MM.1S (cell line): ENCODE measurements at regions not wholly inside any gene's neighbourhood (a gene's known extent, or its start where the extent isn't known, plus 50 kb on each side); places are given as distances from the start of the nearest gene placed in this dataset.

Experiments used
- DNase-seq: peaks from one replicate; pipeline ENCODE4 v3.0.0-alpha.2; 2015
- H2AFZ ChIP-seq: fragments of 300-600 bp; sonication (generic); 2 replicates; pipeline ENCODE4 v1.6.0; 2016; ENCODE audit warnings: antibody characterized with exemption, low read length
- H3F3A ChIP-seq: fragments of 300-600 bp; sonication (generic); 2 replicates; pipeline ENCODE4 v1.6.1; 2016; ENCODE audit warnings: mild to moderate bottlenecking, antibody characterized with exemption, low read length, moderate library complexity, mixed read lengths; ENCODE audit not compliant: insufficient read depth
- H3K27ac ChIP-seq: fragments of 300-600 bp; sonication (generic); 2 replicates; pipeline ENCODE4 v1.5.1; 2016; ENCODE audit warnings: mild to moderate bottlenecking, low read length
- H3K27me3 ChIP-seq: fragments of 300-600 bp; sonication (generic); replicated peaks from 2 replicates; pipeline ENCODE4 v1.6.0; 2016; ENCODE audit warnings: low read length; ENCODE audit not compliant: insufficient read depth
- H3K36me3 ChIP-seq: fragments of 300-600 bp; sonication (generic); replicated peaks from 2 replicates; pipeline ENCODE4 v1.6.1; 2016; ENCODE audit warnings: mild to moderate bottlenecking, low read length, mixed read lengths; ENCODE audit not compliant: insufficient read depth
- H3K4me1 ChIP-seq: fragments of 300-600 bp; sonication (generic); 2 replicates; pipeline ENCODE4 v1.6.1; 2016; ENCODE audit warnings: low read length, mixed read lengths
- H3K4me2 ChIP-seq: fragments of 300-600 bp; sonication (generic); 2 replicates; pipeline ENCODE4 v1.6.0; 2016; ENCODE audit warnings: low read depth, low read length
- H3K4me3 ChIP-seq: fragments of 300-600 bp; sonication (generic); 2 replicates; pipeline ENCODE4 v1.5.1; 2016; ENCODE audit warnings: low read length, mixed read lengths
- H3K79me2 ChIP-seq: fragments of 300-600 bp; sonication (generic); 2 replicates; pipeline ENCODE4 v1.6.1; 2016; ENCODE audit warnings: mixed run types, low read length, mixed read lengths
- H3K9ac ChIP-seq: fragments of 300-600 bp; sonication (generic); 2 replicates; pipeline ENCODE4 v1.6.1; 2016; ENCODE audit warnings: low read length, mixed read lengths
- H3K9me2 ChIP-seq: fragments of 300-600 bp; sonication (generic); replicated peaks from 2 replicates; pipeline ENCODE4 v1.6.1; 2016; ENCODE audit warnings: mild to moderate bottlenecking, low read length, mixed read lengths; ENCODE audit not compliant: insufficient read depth
- H3K9me3 ChIP-seq: fragments of 300-600 bp; sonication (generic); replicated peaks from 2 replicates; pipeline ENCODE4 v1.6.1; 2016; ENCODE audit warnings: mild to moderate bottlenecking, low read length, mixed read lengths; ENCODE audit not compliant: insufficient read depth
- H4K20me1 ChIP-seq: fragments of 300-600 bp; sonication (generic); 2 replicates; pipeline ENCODE4 v1.6.1; 2016; ENCODE audit warnings: mild to moderate bottlenecking, low read length, moderate library complexity, mixed read lengths; ENCODE audit not compliant: insufficient read depth
- EZH2 ChIP-seq: fragments of 300-600 bp; sonication (generic); optimal IDR thresholded peaks from 2 replicates; pipeline ENCODE3; 2017; ENCODE audit warnings: low read depth, mild to moderate bottlenecking, antibody characterized with exemption, low read length, mixed read lengths
- EZH2phosphoT487 ChIP-seq: fragments of 300-600 bp; sonication (generic); IDR thresholded peaks from 2 replicates; pipeline ENCODE4 v1.6.1; 2018; ENCODE audit warnings: antibody characterized with exemption, low read length
- TF ChIP-seq, protein P1 (sequence below): fragments of 300-600 bp; sonication (generic); IDR thresholded peaks from 2 replicates; pipeline ENCODE4 v1.5.1; 2016; ENCODE audit warnings: antibody characterized with exemption, low read length, mixed read lengths

- no peaks in the 10 kb centered on the region for H3K9me2 ChIP-seq
- no peaks in the 10 kb centered on the region for H3K36me3 ChIP-seq
- no peaks in the 10 kb centered on the region for H3K79me2 ChIP-seq
- no peaks in the 10 kb centered on the region for H3K4me1 ChIP-seq
- TF ChIP-seq EZH2phosphoT487 (no peak), EZH2 (no peak)
- TF ChIP-seq, protein P1, sequence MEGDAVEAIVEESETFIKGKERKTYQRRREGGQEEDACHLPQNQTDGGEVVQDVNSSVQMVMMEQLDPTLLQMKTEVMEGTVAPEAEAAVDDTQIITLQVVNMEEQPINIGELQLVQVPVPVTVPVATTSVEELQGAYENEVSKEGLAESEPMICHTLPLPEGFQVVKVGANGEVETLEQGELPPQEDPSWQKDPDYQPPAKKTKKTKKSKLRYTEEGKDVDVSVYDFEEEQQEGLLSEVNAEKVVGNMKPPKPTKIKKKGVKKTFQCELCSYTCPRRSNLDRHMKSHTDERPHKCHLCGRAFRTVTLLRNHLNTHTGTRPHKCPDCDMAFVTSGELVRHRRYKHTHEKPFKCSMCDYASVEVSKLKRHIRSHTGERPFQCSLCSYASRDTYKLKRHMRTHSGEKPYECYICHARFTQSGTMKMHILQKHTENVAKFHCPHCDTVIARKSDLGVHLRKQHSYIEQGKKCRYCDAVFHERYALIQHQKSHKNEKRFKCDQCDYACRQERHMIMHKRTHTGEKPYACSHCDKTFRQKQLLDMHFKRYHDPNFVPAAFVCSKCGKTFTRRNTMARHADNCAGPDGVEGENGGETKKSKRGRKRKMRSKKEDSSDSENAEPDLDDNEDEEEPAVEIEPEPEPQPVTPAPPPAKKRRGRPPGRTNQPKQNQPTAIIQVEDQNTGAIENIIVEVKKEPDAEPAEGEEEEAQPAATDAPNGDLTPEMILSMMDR = no peak
- H3K9ac ChIP-seq = no peak overlapping the region
- H4K20me1 ChIP-seq = no peaks in the 10 kb centered on the region
- H3F3A ChIP-seq = no peaks in the 10 kb centered on the region
- H2AFZ ChIP-seq = no peak overlapping the region
- H3K27me3 ChIP-seq = no peaks in the 10 kb centered on the region
- no peak overlapping the region for H3K4me3 ChIP-seq
- DNase-seq = no peak
- H3K27ac ChIP-seq = no peak overlapping the region
- no peaks in the 10 kb centered on the region for H3K9me3 ChIP-seq
- no peak overlapping the region for H3K4me2 ChIP-seq
Observed at GRCh38 chr16:73796241-73796640, 500.4 kb upstream of the PSMD7 start.

DNA sequence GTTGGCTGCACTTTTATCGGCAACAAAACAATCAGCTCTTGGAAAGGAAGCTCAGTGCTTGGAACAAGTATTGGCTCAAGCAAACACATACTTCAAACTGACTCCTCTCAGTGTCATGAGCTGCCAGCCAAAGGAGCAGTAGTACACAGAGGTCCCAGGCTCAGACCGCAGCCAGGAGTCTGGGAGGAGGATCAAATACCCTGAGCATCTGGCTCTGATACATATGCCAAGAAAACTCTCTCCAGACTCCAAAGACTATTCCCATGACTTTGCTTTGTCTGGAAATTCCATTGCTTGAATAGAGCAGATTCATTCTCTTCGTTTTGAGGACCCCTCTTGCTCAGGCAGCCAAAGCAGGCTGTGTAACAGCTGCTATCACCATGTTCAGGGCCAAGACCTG, 501.6 kb upstream of the PSMD7 start:
- Histone ChIP-seq H3K4me3 (no peak overlapping the region), H2AFZ (no peak overlapping the region), H3K4me2 (no peak overlapping the region), H3K27ac (no peak overlapping the region), H3K4me1 (no peaks in the 10 kb centered on the region), H3K9ac (no peak overlapping the region), H3K79me2 (no peaks in the 10 kb centered on the region), H4K20me1 (no peaks in the 10 kb centered on the region), H3F3A (no peaks in the 10 kb centered on the region), H3K9me2 (no peaks in the 10 kb centered on the region), H3K27me3 (no peaks in the 10 kb centered on the region), H3K9me3 (no peaks in the 10 kb centered on the region), H3K36me3 (no peaks in the 10 kb centered on the region)
- DNase-seq = no peak
- TF ChIP-seq EZH2 (no peak), EZH2phosphoT487 (no peak)
- TF ChIP-seq, protein P1 = no peak

- DNase-seq = no peak
- H3K9ac ChIP-seq = no peak overlapping the region
- TF ChIP-seq, protein P1 = no peak
- TF ChIP-seq EZH2 = no peak
- no peak for TF ChIP-seq EZH2phosphoT487
Observed at GRCh38 chr16:73793871-73794437, 502.7 kb upstream of the PSMD7 start.

More at GRCh38 chr16:73793871-73794437, 502.7 kb upstream of the PSMD7 start:
- no peak overlapping the region for H2AFZ ChIP-seq
- H4K20me1 ChIP-seq = no peaks in the 10 kb centered on the region
- H3K27ac ChIP-seq = no peak overlapping the region
- no peaks in the 10 kb centered on the region for H3F3A ChIP-seq
- no peaks in the 10 kb centered on the region for H3K9me3 ChIP-seq
- H3K4me3 ChIP-seq = no peak overlapping the region
- no peak overlapping the region for H3K4me2 ChIP-seq
- no peaks in the 10 kb centered on the region for H3K27me3 ChIP-seq
- no peaks in the 10 kb centered on the region for H3K4me1 ChIP-seq
- H3K79me2 ChIP-seq = no peaks in the 10 kb centered on the region
- no peaks in the 10 kb centered on the region for H3K36me3 ChIP-seq
- no peaks in the 10 kb centered on the region for H3K9me2 ChIP-seq
